ENCODE measurements at regions not wholly inside any gene's neighbourhood (a gene's known extent, or its start where the extent isn't known, plus 50 kb on each side); places are given as distances from the start of the nearest gene placed in this dataset.

DNA sequence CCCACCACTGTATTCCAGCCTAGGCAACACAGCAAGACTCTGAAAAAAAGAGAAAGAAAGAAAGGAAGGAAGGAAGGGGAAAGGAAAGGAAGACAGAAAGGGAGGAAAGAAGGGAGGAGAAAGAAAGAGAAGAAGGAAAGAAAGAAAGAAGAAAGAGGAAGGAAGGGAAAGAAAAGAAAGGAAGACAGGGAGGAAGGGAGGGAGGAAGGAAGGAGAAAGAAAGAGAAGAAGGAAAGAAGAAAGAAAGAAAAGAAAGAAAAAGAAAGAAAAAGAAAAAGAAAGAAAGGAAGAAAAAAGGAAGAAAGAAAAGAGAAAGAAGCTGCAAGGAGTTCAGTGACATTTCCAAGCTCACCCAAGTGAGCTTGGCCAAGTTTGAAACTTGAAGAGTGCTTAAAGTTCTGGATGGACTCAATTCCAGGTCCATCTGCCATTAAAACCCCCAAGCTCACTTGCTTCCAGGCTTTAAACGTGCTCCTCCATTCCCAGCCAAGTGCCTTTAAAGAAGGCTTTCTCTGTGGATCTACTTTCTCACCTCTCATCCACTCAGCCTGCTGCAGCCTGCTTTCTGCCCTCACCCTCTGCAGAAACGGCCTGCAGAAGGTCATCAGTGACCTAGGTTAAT, 101.5 kb downstream of the VCPKMT start:
- TF ChIP-seq POLR2AphosphoS5 (IDR thresholded peaks at IDR 0.05; ENCODE audit: low read depth, low read length), result no peak
- TF ChIP-seq, protein P1, sequence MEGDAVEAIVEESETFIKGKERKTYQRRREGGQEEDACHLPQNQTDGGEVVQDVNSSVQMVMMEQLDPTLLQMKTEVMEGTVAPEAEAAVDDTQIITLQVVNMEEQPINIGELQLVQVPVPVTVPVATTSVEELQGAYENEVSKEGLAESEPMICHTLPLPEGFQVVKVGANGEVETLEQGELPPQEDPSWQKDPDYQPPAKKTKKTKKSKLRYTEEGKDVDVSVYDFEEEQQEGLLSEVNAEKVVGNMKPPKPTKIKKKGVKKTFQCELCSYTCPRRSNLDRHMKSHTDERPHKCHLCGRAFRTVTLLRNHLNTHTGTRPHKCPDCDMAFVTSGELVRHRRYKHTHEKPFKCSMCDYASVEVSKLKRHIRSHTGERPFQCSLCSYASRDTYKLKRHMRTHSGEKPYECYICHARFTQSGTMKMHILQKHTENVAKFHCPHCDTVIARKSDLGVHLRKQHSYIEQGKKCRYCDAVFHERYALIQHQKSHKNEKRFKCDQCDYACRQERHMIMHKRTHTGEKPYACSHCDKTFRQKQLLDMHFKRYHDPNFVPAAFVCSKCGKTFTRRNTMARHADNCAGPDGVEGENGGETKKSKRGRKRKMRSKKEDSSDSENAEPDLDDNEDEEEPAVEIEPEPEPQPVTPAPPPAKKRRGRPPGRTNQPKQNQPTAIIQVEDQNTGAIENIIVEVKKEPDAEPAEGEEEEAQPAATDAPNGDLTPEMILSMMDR (IDR thresholded peaks at IDR 0.05), result no peak

Data from Panc1 (cell line).